OCI-LY3 (cell line): ENCODE measurements at regions not wholly inside any gene's neighbourhood (a gene's known extent, or its start where the extent isn't known, plus 50 kb on each side); places are given as distances from the start of the nearest gene placed in this dataset.

Source experiments
- CTCF ChIP-seq: fragments of 200-600, 300-600 bp; sonication (generic); IDR thresholded peaks from 2 replicates; pipeline ENCODE4 v1.5.1; 2014; ENCODE audit warnings: antibody characterized with exemption, low read length, low read depth
- EZH2phosphoT487 ChIP-seq: fragments of 200-600 bp; shearing (Covaris generic); IDR thresholded peaks from 2 replicates; pipeline ENCODE4 v1.6.1; 2018; ENCODE audit warnings: antibody characterized with exemption, mixed run types, low read depth

GRCh38 chr5:60445921-60446320 is 254.0 kb downstream of the DEPDC1B start:
- TF ChIP-seq EZH2phosphoT487 (no peak), CTCF (no peak)
